ENCODE measurements at regions not wholly inside any gene's neighbourhood (a gene's known extent, or its start where the extent isn't known, plus 50 kb on each side); places are given as distances from the start of the nearest gene placed in this dataset.

DNA sequence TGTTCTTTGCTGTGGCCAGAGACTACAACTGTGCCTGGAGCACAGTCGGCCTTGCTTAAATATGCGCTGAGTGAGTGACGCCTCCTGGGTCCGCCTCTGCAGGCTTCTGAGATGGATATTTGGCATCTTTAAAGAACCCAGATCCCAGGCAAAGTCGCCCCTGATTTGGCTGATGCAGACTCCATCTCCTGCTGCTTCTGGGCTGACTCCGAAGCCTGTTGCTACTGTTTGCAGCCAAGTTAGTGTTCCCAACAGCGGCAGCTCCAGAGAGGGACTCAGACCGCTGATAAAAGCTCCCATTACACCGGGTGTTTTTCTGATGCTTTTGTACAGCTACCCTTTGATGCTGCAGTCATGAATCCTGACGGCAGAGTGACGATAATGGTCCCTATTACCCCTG lies 83.0 kb upstream of the SULF2 start:
- ChIA-PET CTCF (no interaction called here), POLR2A (ENCODE audit: unreplicated experiment) (interaction anchor here (0.7 kb wide), 1 partner anchor 19 kb away, joined by 3 read pairs; no protein-coding TSS in a partner anchor)
- Histone ChIP-seq H3F3A (ENCODE audit: insufficient read depth, low read depth) (peaks cover 7% of the 10 kb centered on the region; the same call in 1 of the 2 replicates), H3K4me1 (replicated peaks; ENCODE audit: insufficient read depth) (peaks cover 22% of the 10 kb centered on the region), H3K4me2 (no peak overlapping the region), H3K9me2 (ENCODE audit: insufficient read depth) (no peaks in the 10 kb centered on the region), H2AFZ (no peak overlapping the region), H3K79me2 (ENCODE audit: low read depth) (no peaks in the 10 kb centered on the region), H3K36me3 (ENCODE audit: low read depth) (no peaks in the 10 kb centered on the region), H3K27me3 (ENCODE audit: insufficient read depth, low read depth) (no peaks in the 10 kb centered on the region), H3K9me3 (ENCODE audit: insufficient read depth, low read depth) (no peaks in the 10 kb centered on the region), H4K20me1 (ENCODE audit: insufficient read depth) (no peaks in the 10 kb centered on the region), H3K4me3 (no peak overlapping the region), H3K27ac (no peak overlapping the region)
- no peak for DNase-seq
- no TSS peak for BruUV-seq (replicated peaks)
- intact Hi-C loops (cut with micrococcal nuclease; ENCODE audit: unreplicated experiment), result no loop called here
- TF ChIP-seq EZH2 (IDR thresholded peaks at IDR 0.05; ENCODE audit: low read depth), result no peak
- TF ChIP-seq, protein P1, sequence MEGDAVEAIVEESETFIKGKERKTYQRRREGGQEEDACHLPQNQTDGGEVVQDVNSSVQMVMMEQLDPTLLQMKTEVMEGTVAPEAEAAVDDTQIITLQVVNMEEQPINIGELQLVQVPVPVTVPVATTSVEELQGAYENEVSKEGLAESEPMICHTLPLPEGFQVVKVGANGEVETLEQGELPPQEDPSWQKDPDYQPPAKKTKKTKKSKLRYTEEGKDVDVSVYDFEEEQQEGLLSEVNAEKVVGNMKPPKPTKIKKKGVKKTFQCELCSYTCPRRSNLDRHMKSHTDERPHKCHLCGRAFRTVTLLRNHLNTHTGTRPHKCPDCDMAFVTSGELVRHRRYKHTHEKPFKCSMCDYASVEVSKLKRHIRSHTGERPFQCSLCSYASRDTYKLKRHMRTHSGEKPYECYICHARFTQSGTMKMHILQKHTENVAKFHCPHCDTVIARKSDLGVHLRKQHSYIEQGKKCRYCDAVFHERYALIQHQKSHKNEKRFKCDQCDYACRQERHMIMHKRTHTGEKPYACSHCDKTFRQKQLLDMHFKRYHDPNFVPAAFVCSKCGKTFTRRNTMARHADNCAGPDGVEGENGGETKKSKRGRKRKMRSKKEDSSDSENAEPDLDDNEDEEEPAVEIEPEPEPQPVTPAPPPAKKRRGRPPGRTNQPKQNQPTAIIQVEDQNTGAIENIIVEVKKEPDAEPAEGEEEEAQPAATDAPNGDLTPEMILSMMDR (conservative IDR thresholded peaks at IDR 0.05), result no peak

DNA sequence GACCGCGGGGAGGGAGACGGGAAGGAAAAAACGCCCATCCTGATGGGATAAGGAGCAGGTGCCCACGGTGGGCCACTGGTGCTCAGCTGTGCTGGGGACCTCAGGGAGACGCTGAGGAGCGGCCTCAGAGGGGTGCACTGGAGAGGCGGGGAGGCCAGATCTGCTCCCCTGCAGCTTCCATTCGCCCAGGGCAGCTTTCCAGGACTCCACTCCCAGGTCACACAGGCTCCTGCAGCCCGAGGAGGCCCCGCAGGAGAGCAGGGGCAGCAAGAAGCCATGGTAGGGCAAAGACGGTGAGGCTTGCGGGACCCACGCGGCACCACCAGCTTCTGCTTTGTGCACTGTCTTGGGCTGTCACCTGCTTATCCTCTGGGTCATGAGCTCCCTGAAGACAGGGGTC lies 82.5 kb upstream of the SULF2 start:
- no peak overlapping the region for H3K4me2 ChIP-seq
- BruUV-seq (replicated peaks), result no TSS peak
- H3F3A ChIP-seq (ENCODE audit: insufficient read depth, low read depth), result peaks cover 7% of the 10 kb centered on the region; the same call in 1 of the 2 replicates
- no peak for TF ChIP-seq EZH2 (IDR thresholded peaks at IDR 0.05; ENCODE audit: low read depth)
- TF ChIP-seq, protein P1 (conservative IDR thresholded peaks at IDR 0.05), result no peak
- no peak overlapping the region for H3K27ac ChIP-seq
- intact Hi-C loops (cut with micrococcal nuclease; ENCODE audit: unreplicated experiment), result no loop called here
- H3K9me2 ChIP-seq (ENCODE audit: insufficient read depth), result no peaks in the 10 kb centered on the region
- H3K4me3 ChIP-seq, result no peak overlapping the region
- H4K20me1 ChIP-seq (ENCODE audit: insufficient read depth), result no peaks in the 10 kb centered on the region
- peaks cover 24% of the 10 kb centered on the region for H3K4me1 ChIP-seq (replicated peaks; ENCODE audit: insufficient read depth)
- CTCF ChIA-PET, result no interaction called here
- no peak for DNase-seq
- no peaks in the 10 kb centered on the region for H3K27me3 ChIP-seq (ENCODE audit: insufficient read depth, low read depth)
- H3K36me3 ChIP-seq (ENCODE audit: low read depth), result no peaks in the 10 kb centered on the region
- H2AFZ ChIP-seq, result no peak overlapping the region
- POLR2A ChIA-PET (ENCODE audit: unreplicated experiment), result interaction anchor here (0.7 kb wide), 1 partner anchor 20 kb away, joined by 3 read pairs; no protein-coding TSS in a partner anchor
- no peaks in the 10 kb centered on the region for H3K79me2 ChIP-seq (ENCODE audit: low read depth)
- no peaks in the 10 kb centered on the region for H3K9me3 ChIP-seq (ENCODE audit: insufficient read depth, low read depth)

DNA sequence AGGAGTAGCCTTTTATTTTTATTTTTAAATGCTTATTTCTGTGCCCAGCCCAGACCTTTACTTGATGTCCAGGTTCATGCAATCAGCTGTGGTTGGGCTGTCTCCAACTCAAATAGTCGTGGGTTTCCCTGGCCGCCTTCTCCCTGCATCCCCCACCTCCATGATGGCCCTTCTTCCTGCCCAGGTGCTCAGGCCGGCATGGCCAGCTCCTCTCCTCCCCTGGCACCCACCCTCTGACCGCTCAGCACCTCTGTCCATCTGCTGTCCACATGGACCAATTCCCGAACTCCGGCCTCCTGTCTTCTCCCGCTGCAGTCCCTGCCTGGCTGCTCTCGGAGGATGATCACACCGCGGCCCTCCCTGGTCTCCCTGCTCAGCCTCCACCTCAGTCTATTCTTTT lies 81.2 kb upstream of the SULF2 start:
- intact Hi-C loops (cut with micrococcal nuclease; ENCODE audit: unreplicated experiment), result no loop called here

More for the DNA sequence above, 81.2 kb upstream of the SULF2 start:
- Histone ChIP-seq H3K9me2 (ENCODE audit: insufficient read depth) (no peaks in the 10 kb centered on the region), H3K27ac (no peak overlapping the region), H4K20me1 (ENCODE audit: insufficient read depth) (no peaks in the 10 kb centered on the region), H2AFZ (no peak overlapping the region), H3K4me2 (no peak overlapping the region), H3K9me3 (ENCODE audit: insufficient read depth, low read depth) (no peaks in the 10 kb centered on the region), H3K36me3 (ENCODE audit: low read depth) (no peaks in the 10 kb centered on the region), H3F3A (ENCODE audit: insufficient read depth, low read depth) (peaks cover 7% of the 10 kb centered on the region; the same call in 1 of the 2 replicates), H3K79me2 (ENCODE audit: low read depth) (no peaks in the 10 kb centered on the region), H3K4me1 (replicated peaks; ENCODE audit: insufficient read depth) (peaks cover 19% of the 10 kb centered on the region), H3K27me3 (ENCODE audit: insufficient read depth, low read depth) (no peaks in the 10 kb centered on the region), H3K4me3 (no peak overlapping the region)
- TF ChIP-seq, protein P1 (conservative IDR thresholded peaks at IDR 0.05), result no peak
- no peak for TF ChIP-seq EZH2 (IDR thresholded peaks at IDR 0.05; ENCODE audit: low read depth)
- no TSS peak for BruUV-seq (replicated peaks)
- ChIA-PET POLR2A (ENCODE audit: unreplicated experiment) (no interaction called here), CTCF (no interaction called here)
- no peak for DNase-seq
